Sigmoid colon (tissue), 4 donors: ENCODE measurements at regions not wholly inside any gene's neighbourhood (a gene's known extent, or its start where the extent isn't known, plus 50 kb on each side); places are given as distances from the start of the nearest gene placed in this dataset.

Experiments
- CTCF ChIP-seq, 4 experiments: fragments of 450-650 bp in 3 of 4; fragments of 200-600 bp in 1 of 4; IDR thresholded peaks; one replicate each; pipeline ENCODE4 v1.5.1; 2016 to 2019; ENCODE audit warnings: antibody characterized with exemption in 4 of 4, mild to moderate bottlenecking in 3 of 4, moderate library complexity in 2 of 4
- EP300 ChIP-seq, 4 donors: sonication (generic); formaldehyde crosslinking; IDR thresholded peaks; one replicate each; pipeline ENCODE4 v1.6.1; 2017; ENCODE audit warnings: antibody characterized with exemption in 4 of 4
- POLR2A ChIP-seq, 2 donors: fragments of 450-650 bp; IDR thresholded peaks; one replicate each; pipeline ENCODE4 v1.6.1; 2016; ENCODE audit warnings: antibody characterized with exemption in 2 of 2, mild to moderate bottlenecking in 2 of 2, moderate library complexity in 2 of 2
- POLR2AphosphoS5 ChIP-seq, 4 donors: sonication (generic); formaldehyde crosslinking; IDR thresholded peaks; one replicate each; pipeline ENCODE4 v1.6.1; 2017; ENCODE audit warnings: antibody characterized with exemption in 4 of 4

GRCh38 chr3:8183627-8184026 is 318.0 kb upstream of the LMCD1 start:
- TF ChIP-seq CTCF (IDR thresholded peaks at IDR 0.05) (no peak), POLR2AphosphoS5 (IDR thresholded peaks at IDR 0.05) (no peak), EP300 (IDR thresholded peaks at IDR 0.05) (no peak), POLR2A (IDR thresholded peaks at IDR 0.05) (no peak)
